A673 (cell line): ENCODE measurements at regions not wholly inside any gene's neighbourhood (a gene's known extent, or its start where the extent isn't known, plus 50 kb on each side); places are given as distances from the start of the nearest gene placed in this dataset.

Source experiments
- CTCF ChIP-seq: fragments of 300-800, 200-600 bp; sonication (generic); conservative IDR thresholded peaks from 2 replicates; pipeline ENCODE4 v1.5.1; 2017; ENCODE audit warnings: low read depth, mild to moderate bottlenecking, antibody characterized with exemption, low read length, moderate library complexity, mixed read lengths
- EZH2 ChIP-seq: fragments of 200-600 bp; sonication (generic); IDR thresholded peaks from 2 replicates; pipeline ENCODE4 v1.6.1; 2017; ENCODE audit warnings: borderline replicate concordance, low read depth, mild to moderate bottlenecking, mixed read lengths, antibody characterized with exemption, low read length; ENCODE audit not compliant: poor library complexity, severe bottlenecking

- TF ChIP-seq CTCF (no peak), EZH2 (no peak)
These were observed 135.7 kb downstream of the OR13A1 start for GRCh38 chr10:45179691-45180090.
